Caco-2 (cell line): ENCODE measurements at regions not wholly inside any gene's neighbourhood (a gene's known extent, or its start where the extent isn't known, plus 50 kb on each side); places are given as distances from the start of the nearest gene placed in this dataset.

Experiments used
- BruUV-seq: library from RNA; stranded (reverse); fragments of 400-500 nt; replicated peaks from 2 replicates; lab custom pipeline; 2021; lab: Mats Ljungman, UMichigan
- CTCF ChIA-PET: fragments of 300-600 bp; sonication (Branson Sonifier 250); formaldehyde crosslinking; loops from one replicate; lab custom pipeline; 2022; ENCODE audit warnings: antibody characterized with exemption; lab: Charles Lee
- POLR2A ChIA-PET: fragments of 300-600 bp; sonication (Branson Sonifier 250); formaldehyde crosslinking; loops from one replicate; lab custom pipeline; 2022; ENCODE audit warnings: antibody characterized with exemption; lab: Charles Lee
- DNase-seq, 2 experiments: peaks; one replicate each; pipeline versions ENCODE4 v3.0.0 to v3.0.0-alpha.2; 2020 to 2022
- H3K27me3 ChIP-seq: replicated peaks from 2 replicates; pipeline ENCODE4 v1.6.0; 2011; ENCODE audit warnings: low read length; ENCODE audit not compliant: control insufficient read depth, insufficient read depth
- H3K36me3 ChIP-seq: 2 replicates; pipeline ENCODE4 v1.5.1; 2011; ENCODE audit warnings: low read length; ENCODE audit not compliant: control insufficient read depth, insufficient read depth
- H3K4me1 ChIP-seq: fragments of 250-450 bp; sonication (Bioruptor Pico); 2 replicates; pipeline ENCODE4 v1.5.1; 2020; ENCODE audit warnings: mild to moderate bottlenecking
- H3K4me3 ChIP-seq: 2 replicates; pipeline ENCODE4 v1.5.1; 2011; ENCODE audit warnings: low read depth, mild to moderate bottlenecking, control low read depth, low read length
- H3K9me3 ChIP-seq: fragments of 250-450 bp; sonication (Bioruptor Pico); 2 replicates; pipeline ENCODE4 v1.5.1; 2020; ENCODE audit warnings: mild to moderate bottlenecking, moderate library complexity
- H3K27ac Mint-ChIP-seq: one replicate; pipeline ENCODE4 v1.8.0; 2022; ENCODE audit warnings: mixed read lengths; ENCODE audit not compliant: unreplicated experiment
- H3K27me3 Mint-ChIP-seq: one replicate; pipeline ENCODE4 v1.8.0; 2022; ENCODE audit warnings: mixed read lengths; ENCODE audit not compliant: insufficient read depth, unreplicated experiment
- H3K36me3 Mint-ChIP-seq: one replicate; pipeline ENCODE4 v1.8.0; 2022; ENCODE audit warnings: mild to moderate bottlenecking, mixed read lengths; ENCODE audit not compliant: insufficient read depth, unreplicated experiment
- H3K4me1 Mint-ChIP-seq: one replicate; pipeline ENCODE4 v1.8.0; 2022; ENCODE audit warnings: low read depth, mixed read lengths; ENCODE audit not compliant: unreplicated experiment
- H3K4me3 Mint-ChIP-seq: one replicate; pipeline ENCODE4 v1.8.0; 2022; ENCODE audit warnings: mild to moderate bottlenecking, moderate library complexity, mixed read lengths; ENCODE audit not compliant: unreplicated experiment
- H3K9me3 Mint-ChIP-seq: one replicate; pipeline ENCODE4 v1.8.0; 2022; ENCODE audit warnings: mixed read lengths; ENCODE audit not compliant: unreplicated experiment
- CTCF ChIP-seq, 2 experiments: fragments of 200-600 bp in 1 of 2; IDR thresholded peaks; 1 replicate in 1 of 2; 2 replicates in 1 of 2; pipeline versions ENCODE4 v1.5.1 to v1.8.0; 2011 to 2022; ENCODE audit warnings: antibody characterized with exemption in 1 of 2, control low read depth in 1 of 2, inconsistent platforms in 1 of 2, low read depth in 1 of 2, low read length in 1 of 2, mild to moderate bottlenecking in 1 of 2, moderate library complexity in 1 of 2; ENCODE audit not compliant: insufficient read depth in 1 of 2, severe bottlenecking in 1 of 2, unreplicated experiment in 1 of 2
- intact Hi-C: fragments of 100-400 bp; cut with micrococcal nuclease; formaldehyde crosslinking; loops from one replicate; pipeline ENCODE4 v1.10.0; 2022; ENCODE audit not compliant: unreplicated experiment

- BruUV-seq, result no TSS peak
- peaks cover 10% of the 10 kb centered on the region for H3K27me3 Mint-ChIP-seq
- Histone ChIP-seq H3K27me3 (no peaks in the 10 kb centered on the region), H3K4me3 (no peak overlapping the region), H3K9me3 (no peaks in the 10 kb centered on the region), H3K4me1 (no peaks in the 10 kb centered on the region), H3K36me3 (no peaks in the 10 kb centered on the region)
- no peak overlapping the region for H3K4me3 Mint-ChIP-seq
- POLR2A ChIA-PET, result no interaction called here
- H3K27ac Mint-ChIP-seq, result no peak overlapping the region
- CTCF ChIA-PET, result no interaction called here
- no peak for DNase-seq
- intact Hi-C loops, result no loop called here
- no peaks in the 10 kb centered on the region for H3K36me3 Mint-ChIP-seq
- H3K4me1 Mint-ChIP-seq, result no peaks in the 10 kb centered on the region
- TF ChIP-seq CTCF (IDR thresholded peaks at IDR 0.05; ENCODE audit: insufficient read depth in 1 of 2, low read depth in 1 of 2, low read length in 1 of 2, severe bottlenecking in 1 of 2, unreplicated experiment in 1 of 2), result no peak
- H3K9me3 Mint-ChIP-seq, result no peaks in the 10 kb centered on the region
These were observed 77.4 kb upstream of the KLHL25 start for GRCh38 chr15:85872125-85872524.

- DNase-seq, result no peak
- Mint-ChIP-seq H3K4me1 (no peaks in the 10 kb centered on the region), H3K9me3 (no peaks in the 10 kb centered on the region), H3K27me3 (peaks cover 9% of the 10 kb centered on the region), H3K27ac (no peak overlapping the region), H3K36me3 (no peaks in the 10 kb centered on the region), H3K4me3 (no peak overlapping the region)
- Histone ChIP-seq H3K4me3 (no peak overlapping the region), H3K4me1 (no peaks in the 10 kb centered on the region), H3K9me3 (no peaks in the 10 kb centered on the region), H3K27me3 (no peaks in the 10 kb centered on the region), H3K36me3 (no peaks in the 10 kb centered on the region)
- ChIA-PET POLR2A (no interaction called here), CTCF (no interaction called here)
- intact Hi-C loops, result no loop called here
- no TSS peak for BruUV-seq
- TF ChIP-seq CTCF (IDR thresholded peaks at IDR 0.05; ENCODE audit: insufficient read depth in 1 of 2, low read depth in 1 of 2, low read length in 1 of 2, severe bottlenecking in 1 of 2, unreplicated experiment in 1 of 2), result no peak
These were observed 79.5 kb upstream of the KLHL25 start for GRCh38 chr15:85874236-85874635.

- Mint-ChIP-seq H3K4me3 (no peak overlapping the region), H3K9me3 (no peaks in the 10 kb centered on the region), H3K27ac (no peak overlapping the region), H3K36me3 (no peaks in the 10 kb centered on the region), H3K27me3 (peaks cover 15% of the 10 kb centered on the region), H3K4me1 (no peaks in the 10 kb centered on the region)
- ChIA-PET CTCF (no interaction called here), POLR2A (no interaction called here)
- BruUV-seq, result no TSS peak
- intact Hi-C loops, result no loop called here
- no peak overlapping the region for H3K4me3 ChIP-seq
- H3K36me3 ChIP-seq, result no peaks in the 10 kb centered on the region
- H3K27me3 ChIP-seq, result no peaks in the 10 kb centered on the region
- DNase-seq, result no peak
- no peaks in the 10 kb centered on the region for H3K9me3 ChIP-seq
- H3K4me1 ChIP-seq, result no peaks in the 10 kb centered on the region
- TF ChIP-seq CTCF (IDR thresholded peaks at IDR 0.05; ENCODE audit: insufficient read depth in 1 of 2, low read depth in 1 of 2, low read length in 1 of 2, severe bottlenecking in 1 of 2, unreplicated experiment in 1 of 2), result no peak
These were observed 81.0 kb upstream of the KLHL25 start for GRCh38 chr15:85875756-85876155.
